Neural progenitor cell (in vitro differentiated cells): ENCODE measurements at regions not wholly inside any gene's neighbourhood (a gene's known extent, or its start where the extent isn't known, plus 50 kb on each side); places are given as distances from the start of the nearest gene placed in this dataset.

ENCODE experiments used
- CTCF ChIP-seq: fragments of 200-600 bp; sonication (generic); IDR thresholded peaks from 2 replicates; pipeline ENCODE4 v1.5.1; 2017; ENCODE audit warnings: antibody characterized with exemption, mild to moderate bottlenecking
- EZH2 ChIP-seq: fragments of 200-600 bp; sonication (generic); IDR thresholded peaks from 2 replicates; pipeline ENCODE4 v1.6.1; 2017; ENCODE audit warnings: antibody characterized with exemption, mild to moderate bottlenecking, moderate library complexity
- EZH2phosphoT487 ChIP-seq: fragments of 200-600 bp; sonication (generic); IDR thresholded peaks from 2 replicates; pipeline ENCODE4 v1.6.1; 2017; ENCODE audit warnings: antibody characterized with exemption

DNA sequence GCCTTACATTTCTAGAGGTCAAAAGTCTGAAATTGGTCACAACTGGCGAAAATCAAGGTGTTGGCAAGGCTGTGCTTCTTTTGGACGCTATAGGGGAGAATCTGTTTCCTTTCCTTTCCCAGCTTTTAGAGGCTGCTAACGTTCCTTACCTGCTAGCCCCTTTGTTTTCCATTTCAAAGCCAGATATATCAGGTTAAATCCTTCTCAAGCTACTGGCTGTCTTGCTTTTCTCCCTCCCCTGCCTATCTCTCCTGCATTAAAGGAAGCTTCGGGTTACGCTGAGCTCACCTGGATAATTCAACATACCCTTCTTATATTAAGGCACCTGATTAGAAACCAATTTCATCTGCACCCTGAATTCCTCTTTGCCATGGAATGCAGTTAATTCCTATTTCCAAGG, 1569.7 kb upstream of the SLC10A2 start:
- TF ChIP-seq CTCF: no peak
- TF ChIP-seq EZH2phosphoT487: no peak
- TF ChIP-seq EZH2: no peak
